GM20000 (cell line): ENCODE measurements at regions not wholly inside any gene's neighbourhood (a gene's known extent, or its start where the extent isn't known, plus 50 kb on each side); places are given as distances from the start of the nearest gene placed in this dataset.

Experiments
- DNase-seq: peaks from one replicate; pipeline ENCODE4 v3.0.0; 2012; ENCODE audit warnings: low spot score
- CTCF ChIP-seq: IDR thresholded peaks from 2 replicates; pipeline ENCODE4 v1.5.1; 2012; ENCODE audit warnings: mild to moderate bottlenecking, control low read depth; ENCODE audit errors: extremely low read depth, missing control alignments

GRCh38 chr4:135949931-135950330, 1582.4 kb downstream of the PCDH18 start:
- TF ChIP-seq CTCF: no peak
- DNase-seq: no peak

- TF ChIP-seq CTCF: no peak
- no peak for DNase-seq
Observed at GRCh38 chr4:135948797-135949196, 1583.5 kb downstream of the PCDH18 start.

DNA sequence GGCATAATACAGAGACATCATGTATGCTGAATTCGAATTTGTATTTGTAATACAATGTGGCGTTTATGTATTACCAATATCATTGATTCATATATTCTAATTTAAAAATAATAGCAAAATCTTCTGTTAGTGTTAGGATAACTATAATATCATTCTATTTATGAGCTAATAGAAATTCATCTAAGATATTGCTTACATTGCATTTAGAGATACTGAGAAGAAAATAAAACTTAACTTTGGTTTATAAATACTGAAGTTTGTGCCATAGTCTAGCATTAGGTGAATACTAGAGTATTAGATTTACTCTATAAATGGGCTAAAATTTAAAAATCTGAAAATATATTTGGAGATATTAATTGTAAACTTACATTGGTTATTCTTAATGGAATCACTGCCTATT, 1590.6 kb downstream of the PCDH18 start:
- DNase-seq: no peak
- no peak for TF ChIP-seq CTCF

DNA sequence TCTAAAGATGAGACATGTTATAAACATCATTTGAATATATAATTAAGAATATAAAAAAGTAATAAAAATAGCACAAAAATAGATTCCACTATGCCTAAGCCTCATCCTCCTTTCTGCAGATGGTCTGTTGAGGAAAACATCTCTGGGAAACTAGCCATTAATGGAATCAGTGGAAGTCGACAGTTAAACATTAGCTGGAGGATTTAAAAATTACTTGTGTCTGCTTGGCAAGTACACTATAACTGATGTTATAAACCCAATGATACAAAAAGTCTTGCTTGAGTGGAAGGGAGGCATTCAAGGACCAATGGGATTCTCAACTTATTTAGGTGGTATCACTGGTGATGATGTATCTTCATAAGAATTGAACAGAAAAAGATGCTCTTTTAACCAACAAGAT, 1598.3 kb downstream of the PCDH18 start:
- TF ChIP-seq CTCF: no peak
- DNase-seq: no peak

DNA sequence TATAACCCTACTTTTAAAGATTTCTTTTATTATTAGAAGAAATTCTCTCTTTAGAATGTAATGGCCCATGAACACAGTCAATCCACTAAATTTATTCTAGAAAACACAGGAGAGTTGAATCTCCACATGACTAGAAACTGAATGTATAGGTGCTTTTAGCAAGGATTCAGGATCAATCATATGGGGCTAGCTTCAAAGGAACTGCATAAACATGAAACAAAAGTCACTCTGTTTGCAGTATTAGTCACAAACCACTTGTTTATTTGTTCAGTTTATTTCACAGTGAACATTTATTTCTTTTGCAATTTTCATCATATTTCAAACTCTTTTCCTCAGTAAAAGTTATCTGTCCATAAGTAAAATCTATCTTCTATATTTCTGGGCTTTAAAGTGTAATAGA, 1604.6 kb downstream of the PCDH18 start:
- no peak for TF ChIP-seq CTCF

GRCh38 chr4:135921081-135921480, 1611.2 kb downstream of the PCDH18 start:
- no peak for TF ChIP-seq CTCF
- DNase-seq: no peak

More for the DNA sequence above, 1604.6 kb downstream of the PCDH18 start:
- DNase-seq: no peak

DNA sequence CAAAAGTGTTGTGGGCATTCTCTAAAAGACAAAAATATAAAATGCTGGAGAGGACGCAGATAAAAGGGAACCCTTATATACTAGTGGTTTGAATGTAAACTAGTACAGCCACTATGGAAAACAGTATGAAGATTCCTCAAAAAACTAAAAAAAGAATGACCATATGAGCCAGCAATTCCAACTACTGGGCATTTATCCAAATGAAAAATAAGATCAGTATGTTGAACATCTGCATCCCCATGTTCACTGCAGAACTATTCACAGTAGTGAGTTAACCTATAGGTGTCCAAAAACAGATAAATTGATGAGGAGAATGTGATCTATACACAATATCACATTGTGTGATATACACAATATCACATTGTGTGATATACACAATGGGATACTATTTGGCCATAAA, 1615.3 kb downstream of the PCDH18 start:
- no peak for TF ChIP-seq CTCF
- no peak for DNase-seq
